GM21737 (cell line): ENCODE measurements at regions not wholly inside any gene's neighbourhood (a gene's known extent, or its start where the extent isn't known, plus 50 kb on each side); places are given as distances from the start of the nearest gene placed in this dataset.
A peak's percentile ranks its signal among the peaks of the same experiment; 100 is the strongest.

Experiments used
- ATAC-seq: cut with Tn5 transposase; IDR thresholded peaks from one replicate; pipeline ENCODE4 v1.9.1; 2021; ENCODE audit warnings: mild to moderate bottlenecking, moderate library complexity; ENCODE audit not compliant: unreplicated experiment

DNA sequence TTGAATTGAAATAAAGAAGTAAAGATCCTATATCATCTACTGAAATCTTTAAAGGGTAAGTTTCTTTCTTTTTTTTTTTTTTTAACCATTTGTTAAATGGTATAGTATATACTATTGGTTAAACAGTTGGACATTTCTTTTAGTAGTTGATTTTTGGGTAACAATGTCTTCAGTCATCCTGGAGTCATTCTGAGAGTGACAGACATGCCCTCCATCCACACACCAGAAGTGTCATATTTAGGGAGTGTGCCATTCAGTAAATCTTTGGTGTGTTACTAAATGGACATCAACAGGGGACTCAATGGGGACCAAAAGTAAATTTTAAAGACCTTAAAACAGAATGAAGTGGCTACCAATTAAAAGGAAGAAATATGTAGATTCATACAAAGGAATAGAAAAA is 50.8 kb upstream of the SLC39A10 start:
- no peak for ATAC-seq

DNA sequence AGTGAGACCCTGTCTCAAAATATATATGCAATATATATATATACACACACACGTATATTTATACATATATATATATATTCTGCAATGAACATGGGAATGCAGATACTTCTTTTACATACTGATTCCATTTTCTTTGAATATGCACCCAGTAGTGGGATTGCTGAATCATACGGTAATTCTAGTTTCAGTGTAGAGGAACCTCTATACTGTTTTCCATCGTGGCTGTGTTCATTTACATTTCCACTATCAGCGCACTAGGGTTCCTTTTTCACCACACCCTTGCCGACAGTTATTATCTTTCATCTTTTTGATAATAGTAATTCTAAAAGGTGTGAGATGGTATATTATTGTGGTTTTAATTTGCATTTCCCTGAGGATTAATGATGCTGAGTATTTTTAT is 52.3 kb upstream of the SLC39A10 start:
- ATAC-seq = no peak

DNA sequence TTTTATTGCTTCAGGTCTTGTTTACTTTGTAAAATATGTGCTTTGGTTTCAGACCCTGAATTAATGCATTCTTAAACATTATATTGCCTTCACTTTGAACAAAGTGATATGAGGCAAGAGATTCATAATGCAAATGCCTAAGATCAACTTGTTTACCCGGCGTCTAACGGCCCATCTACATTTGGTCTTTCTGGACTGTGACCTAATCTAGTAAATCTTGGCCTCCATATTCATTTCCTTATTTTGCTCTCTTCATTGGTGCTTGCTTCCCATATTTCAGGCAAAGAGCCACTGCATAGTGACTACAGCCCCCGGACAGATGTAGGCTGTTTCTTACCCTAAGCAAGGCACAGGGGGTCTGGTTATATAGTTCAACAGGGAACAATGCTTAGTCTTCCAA is 53.0 kb upstream of the SLC39A10 start:
- no peak for ATAC-seq

DNA sequence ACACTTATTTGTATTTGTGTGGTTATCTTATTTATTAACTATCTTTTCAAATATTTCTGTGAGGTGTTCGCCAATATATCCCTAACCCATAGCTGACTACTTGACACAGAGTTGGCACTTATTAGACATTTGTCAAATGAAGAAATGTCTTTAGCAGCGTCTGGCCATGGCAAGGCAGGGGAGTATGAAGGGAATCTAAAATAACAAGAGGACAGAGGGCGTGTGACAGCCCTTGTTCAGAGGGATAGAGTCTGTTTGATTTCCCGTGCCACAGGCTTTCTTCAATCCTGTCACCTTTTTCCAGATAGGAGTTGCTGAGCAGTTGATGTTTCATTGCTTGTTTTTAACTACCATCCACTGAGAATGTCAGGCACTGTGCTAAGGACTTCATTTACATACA is 53.6 kb upstream of the SLC39A10 start:
- no peak for ATAC-seq

DNA sequence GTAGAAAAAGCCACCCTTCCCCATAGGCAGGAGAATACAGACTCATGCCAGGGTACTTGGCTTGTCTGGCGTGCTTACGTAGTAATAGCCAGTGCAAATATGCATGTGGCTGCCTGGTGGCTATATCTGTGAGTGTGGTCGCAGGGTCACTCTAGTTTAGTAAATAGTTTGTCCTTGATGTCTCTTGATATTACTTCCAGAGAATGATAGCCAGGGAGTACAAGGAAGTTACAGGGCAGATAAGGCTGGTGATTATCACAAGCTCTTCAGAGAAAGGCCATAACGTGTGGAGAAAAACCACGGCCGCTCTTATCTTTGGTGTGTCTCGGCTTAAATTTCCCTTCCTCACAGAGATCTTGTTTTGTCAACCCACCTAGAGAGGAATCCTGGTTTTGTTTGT is 54.3 kb upstream of the SLC39A10 start:
- ATAC-seq = no peak

DNA sequence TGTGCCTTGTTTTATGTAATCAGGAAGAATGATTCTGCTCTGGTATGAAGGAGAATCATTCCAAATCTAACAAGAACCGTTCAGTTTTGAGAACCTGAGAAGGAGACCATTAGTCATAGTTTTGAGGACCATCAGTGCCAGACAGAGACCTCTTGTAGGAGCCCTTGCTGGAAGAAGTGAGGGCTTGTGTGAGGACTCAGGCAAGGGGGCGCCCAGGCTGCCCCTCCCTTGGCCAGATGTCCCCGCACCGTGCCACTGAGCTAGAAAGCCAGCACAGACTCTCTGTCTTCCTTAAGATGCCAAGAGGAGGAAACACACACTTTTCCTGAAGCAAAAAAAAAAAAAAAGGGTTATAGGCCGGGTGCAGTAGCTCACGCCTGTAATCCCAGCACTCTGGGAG is 55.7 kb upstream of the SLC39A10 start:
- ATAC-seq = no peak

DNA sequence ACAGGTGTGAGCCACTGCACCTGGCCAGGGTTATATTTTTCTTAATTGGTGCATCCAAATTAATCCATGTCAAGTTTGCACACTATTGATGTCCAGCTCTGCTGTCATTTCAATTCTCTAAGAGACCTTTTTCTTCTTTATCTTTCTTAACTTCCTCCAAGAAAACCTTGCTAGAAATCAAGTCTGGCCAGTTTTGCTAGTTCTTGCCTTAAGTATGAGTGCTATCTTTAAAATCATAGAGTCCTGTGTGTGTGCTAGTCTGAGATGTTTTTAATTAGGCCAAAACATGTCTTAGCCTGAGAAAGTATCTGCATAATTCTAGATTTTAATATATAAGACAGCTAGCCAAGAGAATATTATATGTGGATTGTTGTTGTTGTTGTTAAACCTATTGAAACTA is 56.2 kb upstream of the SLC39A10 start:
- ATAC-seq = no peak

DNA sequence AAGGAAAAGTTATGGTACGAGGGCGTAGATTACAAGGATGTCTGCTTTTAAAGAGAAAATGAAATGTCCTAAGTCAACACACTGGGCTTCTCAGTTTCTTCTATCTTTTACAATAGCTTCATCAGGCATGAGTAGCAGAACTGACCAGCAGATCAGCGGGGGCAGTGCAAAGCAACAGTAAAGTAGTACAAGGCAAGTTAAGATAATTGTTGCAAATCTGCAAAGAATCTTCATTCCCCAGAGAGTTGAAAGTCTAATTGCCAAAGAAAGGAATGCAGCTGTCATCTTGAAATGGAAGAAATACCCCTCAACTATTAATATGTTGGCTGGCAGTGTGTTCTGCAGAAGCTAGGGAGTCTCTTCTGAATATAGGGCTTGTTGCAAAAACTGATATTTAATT is 60.2 kb upstream of the SLC39A10 start:
- ATAC-seq = no peak

DNA sequence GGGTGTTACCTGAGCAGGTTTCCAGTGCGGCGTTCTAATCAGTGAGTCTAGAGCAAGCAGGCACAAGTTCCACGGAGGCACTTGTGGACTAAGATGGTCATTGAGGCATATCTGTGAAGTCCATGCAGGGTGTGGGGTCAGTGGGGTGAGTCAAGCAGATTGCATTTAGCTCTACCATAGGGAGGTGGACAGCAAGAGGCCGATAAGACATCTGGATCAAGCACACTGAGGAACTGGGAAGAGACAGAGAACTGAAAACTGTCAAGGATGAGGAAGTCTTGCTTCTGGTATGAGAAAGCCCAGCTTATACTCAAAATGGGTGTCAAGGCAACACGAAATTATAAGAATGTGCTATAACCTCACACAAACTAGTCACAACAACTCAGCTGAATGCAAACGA is 61.2 kb upstream of the SLC39A10 start:
- ATAC-seq = no peak

DNA sequence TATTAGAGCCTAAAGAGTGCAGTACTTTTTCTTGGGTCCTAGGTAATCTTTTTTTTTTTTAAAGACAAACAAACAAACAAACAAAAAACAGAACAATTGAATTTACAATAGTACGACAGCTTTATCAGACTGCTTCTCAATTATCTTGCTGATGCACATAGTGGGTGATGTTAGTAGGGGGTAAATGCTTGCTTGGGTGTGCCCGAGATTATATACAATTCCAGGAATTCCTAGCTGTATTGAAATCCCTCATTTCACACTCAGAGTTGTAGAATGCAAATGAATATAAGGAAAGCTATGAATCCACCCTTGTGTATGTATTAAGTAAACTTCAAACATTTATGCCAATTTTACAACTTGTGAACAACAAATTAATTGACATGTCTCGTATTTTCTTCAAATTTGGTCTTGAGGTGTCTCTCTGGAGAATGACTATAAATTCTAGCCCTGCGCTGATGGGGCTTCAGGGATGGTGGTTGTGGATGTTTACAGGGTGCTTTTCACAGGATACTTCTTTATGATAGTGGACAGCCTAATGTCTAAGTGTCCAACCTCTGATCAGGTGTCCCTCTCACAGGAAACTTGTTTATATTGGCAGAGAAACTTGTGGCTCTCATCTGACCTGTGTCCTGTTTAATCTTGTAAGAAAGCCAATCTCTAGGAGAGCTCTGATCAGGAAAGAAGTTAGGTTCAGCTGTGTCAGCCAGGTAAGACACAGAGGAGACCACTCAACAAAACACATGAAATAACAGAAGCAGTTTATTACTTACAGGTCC is 61.9 kb upstream of the SLC39A10 start:
- no peak for ATAC-seq

DNA sequence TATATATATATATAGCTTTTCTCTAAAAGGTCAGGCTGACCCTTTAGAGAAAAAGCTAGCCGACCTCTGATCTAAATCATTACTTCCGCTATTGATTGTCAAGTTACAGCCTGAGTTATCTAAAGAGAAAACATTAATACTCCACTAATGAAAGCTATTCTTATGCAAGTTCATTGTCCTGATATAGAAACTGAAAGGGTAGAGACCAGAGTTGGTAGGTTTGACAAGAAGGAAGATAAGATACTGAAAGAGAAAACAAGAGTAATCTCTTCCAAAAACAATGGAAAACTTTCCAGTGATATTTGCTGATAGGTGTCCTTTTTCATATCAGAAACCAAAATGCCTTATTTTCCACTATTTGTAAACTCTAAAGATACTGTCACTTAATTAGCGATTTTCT is 62.8 kb upstream of the SLC39A10 start:
- no peak for ATAC-seq

DNA sequence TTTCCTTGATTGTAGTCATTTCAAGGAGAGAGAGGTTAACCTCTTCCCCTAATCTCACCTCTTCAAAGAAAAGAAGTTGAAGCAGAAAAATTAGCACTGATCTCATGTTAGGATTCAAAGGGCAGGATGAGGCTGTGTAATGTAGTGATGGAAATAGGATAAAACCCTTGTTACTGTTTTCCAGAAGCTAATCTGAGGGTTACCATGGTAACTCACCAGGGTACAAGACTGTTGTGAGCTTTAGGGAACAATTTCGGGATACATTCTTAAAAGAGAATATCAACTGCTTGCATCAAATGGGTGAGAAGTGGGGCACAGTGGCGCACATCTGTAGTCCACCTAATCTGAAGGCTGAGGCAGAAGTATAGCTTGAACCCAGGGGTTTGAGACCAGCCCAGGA is 64.9 kb upstream of the SLC39A10 start:
- no peak for ATAC-seq

DNA sequence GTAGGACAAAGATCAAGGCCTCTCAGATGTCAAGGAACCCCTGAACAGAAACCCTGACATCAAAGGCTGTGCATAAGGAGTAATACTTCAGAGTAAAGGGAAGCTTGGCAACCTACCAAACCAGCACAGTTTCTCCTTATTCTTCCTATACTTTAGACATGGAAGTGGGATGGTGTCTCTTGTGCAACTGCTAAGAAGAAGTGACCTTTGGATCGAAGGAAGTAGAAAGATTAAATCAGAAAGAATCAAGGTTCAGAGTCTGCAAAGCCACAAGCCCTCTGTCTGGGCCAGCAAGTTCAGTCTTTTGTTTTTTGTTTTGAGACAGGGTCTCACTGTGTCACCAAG is 66.2 kb upstream of the SLC39A10 start:
- ATAC-seq = no peak

DNA sequence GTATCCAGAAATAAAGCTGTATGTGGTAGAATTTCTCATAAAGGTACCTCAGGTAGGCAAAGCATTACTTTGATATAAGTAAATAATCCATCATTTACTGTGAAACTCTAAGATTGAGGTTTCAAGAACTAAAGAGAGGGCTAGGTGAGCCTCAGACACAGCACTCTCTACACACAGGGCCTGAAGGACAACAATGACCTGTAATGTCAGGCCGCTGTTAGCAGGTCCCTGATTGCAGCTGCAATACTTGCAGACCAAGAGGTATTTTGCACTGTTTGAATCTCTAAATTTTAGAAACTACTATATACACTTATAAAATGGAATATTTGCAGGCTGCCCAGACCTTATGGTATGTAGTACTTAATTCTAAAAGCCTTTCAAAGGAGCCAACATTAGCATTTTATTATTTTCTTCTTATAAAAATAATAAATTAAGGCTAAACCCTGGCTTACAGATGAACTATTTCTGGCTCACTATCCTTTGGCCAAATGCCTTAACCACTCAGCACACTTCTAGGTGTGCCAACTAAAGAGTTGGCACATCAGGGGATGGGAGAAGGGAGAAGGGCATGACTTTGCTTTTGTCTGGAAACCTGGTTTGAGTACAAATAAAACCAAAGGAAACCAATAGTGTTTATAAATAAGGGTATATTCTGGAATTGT is 66.7 kb upstream of the SLC39A10 start:
- ATAC-seq = no peak

DNA sequence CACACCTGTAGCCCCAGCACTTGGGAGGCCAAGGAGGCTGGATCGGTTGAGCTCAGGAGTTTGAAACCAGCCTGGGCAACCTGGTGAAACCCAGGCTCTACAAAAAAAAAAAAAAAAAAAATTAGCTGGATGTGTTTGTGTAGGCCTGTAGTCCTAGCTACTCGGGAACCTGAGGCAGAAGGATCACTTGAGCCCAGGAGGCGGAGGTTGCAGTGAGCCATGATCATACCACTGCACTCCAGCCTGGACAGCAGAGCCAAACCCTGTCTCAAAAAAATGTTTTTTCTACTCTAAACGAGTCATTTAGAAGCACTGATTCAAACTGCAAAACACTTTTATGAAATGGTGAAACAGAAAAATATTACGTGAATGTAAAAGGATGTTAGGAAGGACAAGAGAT is 69.1 kb upstream of the SLC39A10 start:
- ATAC-seq = no peak

DNA sequence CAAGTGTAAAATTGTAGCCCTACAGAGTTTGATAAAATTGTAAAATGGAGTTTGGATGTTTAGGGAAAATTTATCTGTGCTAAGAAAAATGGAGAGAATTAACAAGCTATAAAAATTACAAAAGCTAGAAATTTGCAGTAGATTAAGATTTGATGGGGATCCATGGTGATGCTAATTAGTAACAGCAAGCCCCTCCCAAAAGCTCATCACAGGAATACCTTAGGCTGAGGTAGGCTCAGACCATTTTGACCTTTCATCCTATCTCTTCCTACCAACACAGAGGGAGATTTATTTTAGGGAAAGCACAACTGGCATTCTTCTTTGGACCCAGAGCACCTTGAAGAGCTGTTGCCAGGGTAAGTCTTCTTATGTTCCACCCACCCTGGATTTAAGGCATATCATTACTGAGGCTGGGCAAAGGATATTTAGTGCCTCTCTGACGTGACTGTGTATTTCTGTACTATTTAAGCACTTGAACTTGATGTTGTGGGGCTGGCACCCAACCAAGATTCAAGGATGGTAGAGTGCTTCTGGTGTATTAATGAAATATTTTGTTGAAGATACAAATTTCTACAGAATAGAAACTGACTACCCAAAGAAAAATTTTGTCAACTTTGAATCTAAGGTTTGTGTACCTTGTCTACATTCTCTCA is 70.8 kb upstream of the SLC39A10 start:
- no peak for ATAC-seq

DNA sequence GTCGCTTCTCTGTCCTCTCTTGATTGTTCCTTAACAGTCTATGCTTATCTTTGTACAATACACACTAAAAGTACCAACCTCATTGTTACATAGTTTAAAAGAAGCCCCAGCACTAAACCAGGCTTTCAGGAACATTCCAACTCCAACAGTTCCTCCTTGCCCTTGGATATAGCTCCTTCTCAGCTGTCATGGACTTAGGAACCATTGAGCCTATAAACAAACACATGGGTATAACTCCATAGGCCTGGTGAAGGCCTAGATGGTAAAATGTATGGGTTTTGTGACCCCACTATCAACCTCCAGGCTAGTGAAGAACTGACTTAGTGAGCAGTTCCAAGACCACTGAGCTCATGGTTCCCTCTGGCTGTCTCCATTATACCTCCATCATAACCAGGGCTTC is 74.8 kb upstream of the SLC39A10 start:
- ATAC-seq = no peak

DNA sequence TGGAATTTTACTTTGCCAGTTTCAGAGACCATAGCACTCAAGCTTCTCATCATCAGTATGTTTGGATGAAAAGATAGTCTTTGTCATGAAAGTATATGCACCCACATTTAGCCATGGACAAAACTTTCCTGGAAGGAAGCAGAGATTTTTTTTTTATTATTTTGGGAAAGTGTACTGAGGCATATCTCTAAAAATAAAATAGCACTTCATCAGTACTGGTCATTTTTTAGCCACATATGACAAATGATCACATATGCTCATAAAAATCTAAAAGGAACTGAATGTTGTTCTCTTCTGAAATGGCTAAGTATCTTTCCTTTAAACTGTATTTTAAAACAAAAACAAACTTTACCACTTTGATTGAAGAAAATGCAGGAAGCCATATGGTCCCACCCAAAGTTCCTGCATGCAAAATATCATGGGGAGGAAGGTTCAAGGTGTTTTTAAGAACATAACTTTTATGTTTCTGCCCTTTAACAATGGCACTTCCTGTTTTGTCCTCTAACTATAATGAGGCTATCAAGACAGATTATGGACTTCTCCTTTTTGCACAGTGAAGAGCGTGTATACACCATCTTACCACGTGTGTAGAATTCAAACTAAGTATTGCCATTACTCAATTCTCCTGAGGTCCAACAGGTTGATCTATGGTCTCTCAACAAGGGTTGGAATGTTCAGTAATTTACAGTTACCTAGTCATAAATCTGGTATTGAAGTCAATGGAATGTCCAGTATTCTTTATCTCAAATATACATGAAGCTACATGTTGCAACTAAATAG is 77.1 kb upstream of the SLC39A10 start:
- no peak for ATAC-seq

DNA sequence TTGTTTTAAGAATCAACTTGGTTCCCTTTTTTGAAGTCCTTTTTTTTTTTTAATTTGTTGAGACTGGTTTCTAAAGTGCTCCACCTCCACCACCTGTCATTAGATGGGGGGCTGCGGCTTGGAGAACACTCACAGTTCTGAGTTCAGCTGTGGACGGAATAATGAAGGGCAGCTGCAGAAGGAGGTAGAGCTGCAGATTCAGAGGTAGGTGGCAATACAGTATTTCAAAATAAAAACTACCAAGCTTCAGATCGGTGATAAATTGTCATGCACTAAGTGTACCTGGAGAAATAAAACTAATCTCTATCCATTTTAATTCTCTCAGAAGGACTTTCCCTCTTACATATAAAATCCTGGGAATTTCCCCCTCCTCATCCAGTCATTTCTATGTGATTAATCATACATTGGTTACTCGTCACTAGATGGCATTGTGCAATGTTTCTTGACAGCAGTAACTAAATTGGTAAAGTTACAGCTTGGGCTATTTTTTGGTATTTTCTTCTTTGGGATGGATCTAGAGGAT is 81.1 kb upstream of the SLC39A10 start:
- ATAC-seq = peak; percentile 80

DNA sequence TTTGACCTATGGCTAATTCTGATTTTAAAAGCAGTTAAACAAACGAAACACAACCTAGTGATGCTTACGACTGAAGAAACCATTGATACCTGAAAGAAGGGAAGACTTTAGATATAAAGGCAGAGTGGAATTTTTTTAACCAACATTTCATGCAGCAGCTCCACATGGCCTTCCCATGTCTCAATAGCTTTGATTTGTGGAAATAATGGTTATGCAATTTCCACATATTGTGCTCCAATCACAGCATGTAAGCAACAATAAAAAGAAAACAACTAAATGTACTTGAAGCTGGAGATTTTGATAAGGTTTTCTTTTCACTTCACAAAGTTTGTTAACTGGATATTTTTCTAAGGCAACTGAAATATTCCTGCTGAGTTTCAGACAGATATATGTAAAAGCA is 82.0 kb upstream of the SLC39A10 start:
- ATAC-seq = no peak

DNA sequence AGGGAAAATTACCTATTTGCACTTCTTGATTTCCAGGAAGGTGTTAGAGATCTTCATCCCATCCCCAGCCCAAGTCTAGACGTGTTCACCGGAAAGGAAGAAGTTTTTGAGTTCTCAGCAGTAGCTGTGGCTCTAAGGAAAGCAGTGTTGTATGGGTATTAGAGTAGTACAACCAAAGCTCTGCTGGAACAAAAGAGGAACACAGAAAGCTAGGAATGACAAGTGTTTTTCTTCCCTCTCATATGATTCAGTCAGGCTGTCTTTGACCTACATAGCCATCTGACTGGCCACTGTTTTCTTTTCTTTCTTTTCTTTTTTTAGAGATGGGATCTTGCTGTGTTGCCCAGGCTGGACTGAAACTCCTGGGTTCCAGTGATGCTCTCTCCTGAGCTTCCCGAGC is 82.7 kb upstream of the SLC39A10 start:
- ATAC-seq = no peak
